Ovary (tissue), 7 donors: ENCODE measurements at regions not wholly inside any gene's neighbourhood (a gene's known extent, or its start where the extent isn't known, plus 50 kb on each side); places are given as distances from the start of the nearest gene placed in this dataset.

Experiments used
- DNase-seq, 5 donors: peaks; one replicate each; pipeline ENCODE4 v3.0.0-alpha.2; 2019 to 2020
- H3K27ac ChIP-seq, 2 donors: fragments of 200-600 bp; one replicate each; pipeline versions ENCODE4 v1.5.1 to v1.8.0; 2019 to 2022
- H3K27me3 ChIP-seq: fragments of 200-600 bp; one replicate; pipeline ENCODE4 v1.8.0; 2022
- H3K36me3 ChIP-seq: fragments of 200-600 bp; sonication (generic); one replicate; pipeline ENCODE4 v1.5.1; 2019
- H3K4me1 ChIP-seq: one replicate; pipeline ENCODE4 v1.8.1; 2013; ENCODE audit warnings: mild to moderate bottlenecking, moderate library complexity; ENCODE audit not compliant: insufficient read depth
- H3K4me3 ChIP-seq: fragments of 200-600 bp; sonication (generic); one replicate; pipeline ENCODE4 v1.5.1; 2017
- H3K9me3 ChIP-seq, 2 donors: fragments of 200-600 bp in 1 of 2; sonication (generic) in 1 of 2; one replicate each; pipeline versions ENCODE4 v1.5.1 to v1.8.1; 2013 to 2019; ENCODE audit warnings: mild to moderate bottlenecking in 1 of 2, moderate library complexity in 1 of 2
- EP300 ChIP-seq: sonication (generic); formaldehyde crosslinking; IDR thresholded peaks from one replicate; pipeline ENCODE4 v1.6.1; 2017; ENCODE audit warnings: antibody characterized with exemption
- POLR2A ChIP-seq: fragments of 450-650 bp; IDR thresholded peaks from one replicate; pipeline ENCODE4 v1.6.1; 2017; ENCODE audit warnings: antibody characterized with exemption, mild to moderate bottlenecking, moderate library complexity
- WGBS, 3 donors: extraction: QIAGEN DNeasy Blood & Tissue Kit in 1 of 3; methylation state at CpG; one replicate each; pipeline versions ENCODE4 v1.1.5 to v1.1.7; 2013 to 2017; 5-methylcytosine and 5-hydroxymethylcytosine counted together
- intact Hi-C, 4 donors: fragments of 100-400 bp; cut with DNase I; formaldehyde crosslinking; loops; one replicate each; pipeline versions ENCODE4 v1.11.0 to v1.15.1; 2022 to 2023
- TF ChIP-seq, protein P1 (sequence below), 3 donors: fragments of 450-650 bp in 2 of 3; fragments of 200-600 bp in 1 of 3; IDR thresholded peaks; one replicate each; pipeline versions ENCODE4 v1.5.1 to v1.8.0; 2016 to 2022; ENCODE audit warnings: antibody characterized with exemption in 3 of 3, mild to moderate bottlenecking in 1 of 3
- donor health status: DM: no; HTN: no; CAD: no; lungs with moderate emphysema.
- donor health status: DM: no; HTN: no; CAD: no.
- donor health status: Bipolar disorder and iron deficiency.
- donor health status: DM: no; HTN: no; CAD: no.
- donor health status: DM: yes; HTN: yes; CAD: no.

DNA sequence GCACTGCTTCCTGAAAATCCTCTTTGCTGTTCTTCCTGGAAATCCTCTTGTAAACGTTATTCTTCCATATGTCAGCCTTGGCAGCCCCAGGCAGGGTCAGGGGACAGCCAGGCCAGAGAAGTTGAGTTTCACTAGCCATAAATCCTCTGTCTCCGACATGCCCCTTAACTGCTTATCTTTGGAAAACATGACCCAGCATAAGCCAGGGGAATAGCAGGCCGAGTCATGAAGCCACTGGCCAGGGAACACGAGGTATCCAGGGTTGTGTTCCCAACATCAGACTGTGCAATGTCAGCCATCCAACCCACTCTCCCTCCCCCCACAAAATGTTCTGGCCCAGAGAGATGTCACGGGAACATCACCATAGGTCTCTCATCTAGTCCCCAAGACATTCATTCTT is 453.9 kb downstream of the MED13L start:
- intact Hi-C loops: loop anchor here in 1 of 4 donors (10.0 kb wide), 1 partner anchor 441 kb away; no protein-coding TSS in a partner anchor
- DNase-seq: no peak
- Histone ChIP-seq H3K27ac (no peak overlapping the region), H3K4me3 (no peak overlapping the region), H3K27me3 (no peaks in the 10 kb centered on the region), H3K4me1 (no peaks in the 10 kb centered on the region), H3K9me3 (no peaks in the 10 kb centered on the region), H3K36me3 (no peaks in the 10 kb centered on the region)
- TF ChIP-seq, protein P1, sequence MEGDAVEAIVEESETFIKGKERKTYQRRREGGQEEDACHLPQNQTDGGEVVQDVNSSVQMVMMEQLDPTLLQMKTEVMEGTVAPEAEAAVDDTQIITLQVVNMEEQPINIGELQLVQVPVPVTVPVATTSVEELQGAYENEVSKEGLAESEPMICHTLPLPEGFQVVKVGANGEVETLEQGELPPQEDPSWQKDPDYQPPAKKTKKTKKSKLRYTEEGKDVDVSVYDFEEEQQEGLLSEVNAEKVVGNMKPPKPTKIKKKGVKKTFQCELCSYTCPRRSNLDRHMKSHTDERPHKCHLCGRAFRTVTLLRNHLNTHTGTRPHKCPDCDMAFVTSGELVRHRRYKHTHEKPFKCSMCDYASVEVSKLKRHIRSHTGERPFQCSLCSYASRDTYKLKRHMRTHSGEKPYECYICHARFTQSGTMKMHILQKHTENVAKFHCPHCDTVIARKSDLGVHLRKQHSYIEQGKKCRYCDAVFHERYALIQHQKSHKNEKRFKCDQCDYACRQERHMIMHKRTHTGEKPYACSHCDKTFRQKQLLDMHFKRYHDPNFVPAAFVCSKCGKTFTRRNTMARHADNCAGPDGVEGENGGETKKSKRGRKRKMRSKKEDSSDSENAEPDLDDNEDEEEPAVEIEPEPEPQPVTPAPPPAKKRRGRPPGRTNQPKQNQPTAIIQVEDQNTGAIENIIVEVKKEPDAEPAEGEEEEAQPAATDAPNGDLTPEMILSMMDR (IDR thresholded peaks at IDR 0.05): no peak
- no peak for TF ChIP-seq POLR2A
- TF ChIP-seq EP300: no peak
- WGBS, 3 donors: 7 to 28% (median 14%) methylated on average over 5 of the region's 5 CpGs

DNA sequence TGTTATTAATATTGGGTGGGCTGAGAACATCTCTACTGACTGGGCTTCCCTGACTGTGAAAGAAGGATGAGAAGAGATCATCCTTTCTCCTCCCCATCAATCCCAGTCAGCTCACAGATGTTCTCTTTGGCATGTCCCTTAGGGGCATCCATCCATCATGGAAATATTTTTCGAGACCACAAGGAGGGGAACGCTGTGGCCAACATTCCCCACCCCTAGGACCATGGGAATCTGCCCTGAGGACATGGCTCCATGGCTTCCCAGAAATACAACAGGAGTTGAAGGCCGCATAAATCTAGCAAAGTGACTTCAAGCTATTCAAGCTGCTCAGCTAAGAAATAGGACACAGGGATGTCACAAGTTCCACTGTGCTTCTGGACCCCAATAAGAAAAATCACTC is 456.8 kb downstream of the MED13L start:
- no peak for DNase-seq
- TF ChIP-seq EP300 (no peak), POLR2A (no peak)
- TF ChIP-seq, protein P1 (IDR thresholded peaks at IDR 0.05): no peak
- Histone ChIP-seq H3K9me3 (no peaks in the 10 kb centered on the region), H3K4me1 (no peaks in the 10 kb centered on the region), H3K27ac (no peak overlapping the region), H3K4me3 (no peak overlapping the region), H3K27me3 (no peaks in the 10 kb centered on the region), H3K36me3 (no peaks in the 10 kb centered on the region)
- intact Hi-C loops: loop anchor here in 1 of 4 donors (10.0 kb wide), 1 partner anchor 444 kb away; no protein-coding TSS in a partner anchor
- 39 to 54% (median 53%) methylated on average over 3 of the region's 3 CpGs for WGBS, 3 donors

DNA sequence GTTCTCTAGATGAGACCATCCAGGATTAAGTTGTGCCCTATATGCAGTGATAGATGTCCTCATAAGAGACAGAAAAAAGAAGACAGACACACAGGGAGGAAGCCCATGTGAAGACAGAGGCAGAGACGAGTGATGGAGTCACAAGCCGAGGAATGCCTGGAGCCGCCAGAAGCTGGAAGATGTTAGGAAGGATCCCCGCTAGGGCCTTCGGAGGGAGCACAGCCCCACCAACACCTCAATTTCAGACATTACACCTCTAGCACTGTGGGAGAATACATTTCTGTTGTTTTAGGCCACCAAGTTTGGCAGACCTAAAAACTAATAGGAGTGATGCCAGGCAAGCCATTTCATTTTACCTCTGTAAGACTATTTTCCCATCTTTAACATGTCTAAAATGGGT is 458.5 kb downstream of the MED13L start:
- 59 to 79% (median 69%) methylated on average over 5 of the region's 5 CpGs for WGBS, 3 donors
- intact Hi-C loops: no loop called here
- Histone ChIP-seq H3K36me3 (no peaks in the 10 kb centered on the region), H3K27ac (no peak overlapping the region), H3K9me3 (no peaks in the 10 kb centered on the region), H3K4me3 (no peak overlapping the region), H3K4me1 (no peaks in the 10 kb centered on the region), H3K27me3 (no peaks in the 10 kb centered on the region)
- no peak for DNase-seq
- TF ChIP-seq POLR2A (no peak), EP300 (no peak)
- TF ChIP-seq, protein P1 (IDR thresholded peaks at IDR 0.05): no peak

DNA sequence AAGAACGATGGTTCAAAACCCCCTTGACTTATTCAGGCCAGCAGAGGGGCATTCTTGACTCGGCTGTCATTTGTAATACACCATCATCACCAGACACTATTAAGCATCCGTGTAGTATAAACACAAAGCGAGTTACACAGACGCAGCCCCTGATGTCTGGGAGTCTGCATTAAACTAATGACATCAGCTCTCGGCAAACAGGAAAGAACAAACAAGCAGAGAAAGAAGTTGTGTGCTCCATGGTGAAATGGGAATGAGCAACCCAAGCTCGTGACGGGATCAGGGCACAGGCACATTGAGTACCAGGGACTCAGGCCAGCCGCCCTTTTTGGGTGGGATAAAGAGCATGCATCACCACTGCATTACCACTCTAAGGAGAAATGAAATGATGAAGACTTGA is 460.1 kb downstream of the MED13L start:
- no peak for DNase-seq
- H3K4me3 ChIP-seq: no peak overlapping the region
- no peaks in the 10 kb centered on the region for H3K4me1 ChIP-seq
- H3K36me3 ChIP-seq: no peaks in the 10 kb centered on the region
- TF ChIP-seq POLR2A (no peak), EP300 (no peak)
- TF ChIP-seq, protein P1 (IDR thresholded peaks at IDR 0.05): no peak
- no peak overlapping the region for H3K27ac ChIP-seq
- 60 to 79% (median 69%) methylated on average over 9 of the region's 9 CpGs for WGBS, 3 donors
- intact Hi-C loops: no loop called here
- H3K27me3 ChIP-seq: no peaks in the 10 kb centered on the region
- no peaks in the 10 kb centered on the region for H3K9me3 ChIP-seq
